BLaER1 treated with 17β-estradiol and CSF1 and Interleukin-3, amounts not matched to agents 10 nM and 100 nM (cell line): ENCODE measurements at regions not wholly inside any gene's neighbourhood (a gene's known extent, or its start where the extent isn't known, plus 50 kb on each side); places are given as distances from the start of the nearest gene placed in this dataset.
"Not testable (repeated sequence)": the region's sequence is repeated elsewhere in the genome, so short reads cannot be mapped to it uniquely, and the experiment has no call there.

Source experiments
- H3K27ac ChIP-seq, 11 experiments: shearing (Covaris generic); formaldehyde crosslinking; 2 replicates each; pipeline ENCODE4 v1.8.1; 2022
- H3K27me3 ChIP-seq, 11 experiments: shearing (Covaris generic); formaldehyde crosslinking; 2 replicates each; pipeline ENCODE4 v1.8.1; 2022
- H3K36me3 ChIP-seq, 11 experiments: shearing (Covaris generic); formaldehyde crosslinking; 2 replicates each; pipeline ENCODE4 v1.8.1; 2022
- H3K4me1 ChIP-seq, 10 experiments: shearing (Covaris generic); formaldehyde crosslinking; 2 replicates each; pipeline ENCODE4 v1.8.1; 2022
- H3K4me2 ChIP-seq, 11 experiments: shearing (Covaris generic); formaldehyde crosslinking; 2 replicates each; pipeline ENCODE4 v1.8.1; 2022
- H3K4me3 ChIP-seq, 10 experiments: shearing (Covaris generic); formaldehyde crosslinking; 2 replicates each; pipeline ENCODE4 v1.8.1; 2022
- H3K9ac ChIP-seq, 11 experiments: shearing (Covaris generic); formaldehyde crosslinking; 2 replicates each; pipeline ENCODE4 v1.8.1; 2022
- H3K9me3 ChIP-seq, 11 experiments: shearing (Covaris generic); formaldehyde crosslinking; replicated peaks in 1 of 11; 2 replicates each; pipeline ENCODE4 v1.8.1; 2022
- H4K20me1 ChIP-seq, 11 experiments: shearing (Covaris generic); formaldehyde crosslinking; 2 replicates each; pipeline ENCODE4 v1.8.1; 2022
- Cebpa-rat ChIP-seq, 11 experiments: shearing (Covaris generic); IDR thresholded peaks; 2 replicates each; pipeline ENCODE4 v1.8.1; 2022

- Histone ChIP-seq H3K27me3 (no peaks in the 10 kb centered on the region), H3K36me3 (no peaks in the 10 kb centered on the region), H3K9ac (no peak overlapping the region), H3K27ac (no peak overlapping the region), H3K9me3 (no peaks in the 10 kb centered on the region), H3K4me3 (no peak overlapping the region), H3K4me1 (no peaks in the 10 kb centered on the region), H3K4me2 (no peak overlapping the region), H4K20me1 (no peaks in the 10 kb centered on the region)
- no peak for TF ChIP-seq Cebpa-rat (IDR thresholded peaks at IDR 0.05)
Measured at GRCh38 chr12:82300611-82301010, 57.6 kb downstream of the CCDC59 start.

GRCh38 chr12:82299319-82300025 lies 58.7 kb downstream of the CCDC59 start:
- Histone ChIP-seq H3K27ac (no peak overlapping the region), H3K4me3 (no peak overlapping the region), H3K4me1 (no peaks in the 10 kb centered on the region), H3K27me3 (no peaks in the 10 kb centered on the region), H3K36me3 (no peaks in the 10 kb centered on the region), H3K9ac (no peak overlapping the region), H3K9me3 (no peaks in the 10 kb centered on the region), H3K4me2 (no peak overlapping the region), H4K20me1 (no peaks in the 10 kb centered on the region)
- TF ChIP-seq Cebpa-rat (IDR thresholded peaks at IDR 0.05) = no peak

- Histone ChIP-seq H3K4me1 (no peaks in the 10 kb centered on the region), H3K9ac (no peak overlapping the region), H3K27me3 (no peaks in the 10 kb centered on the region), H3K36me3 (no peaks in the 10 kb centered on the region), H3K4me2 (no peak overlapping the region), H4K20me1 (no peaks in the 10 kb centered on the region), H3K9me3 (no peaks in the 10 kb centered on the region), H3K27ac (no peak overlapping the region), H3K4me3 (no peak overlapping the region)
- no peak for TF ChIP-seq Cebpa-rat (IDR thresholded peaks at IDR 0.05)
Measured at GRCh38 chr12:82290415-82290814, 67.8 kb downstream of the CCDC59 start.

- not testable (repeated sequence) for H3K4me3 ChIP-seq, H3K4me1 ChIP-seq, H3K36me3 ChIP-seq, H4K20me1 ChIP-seq, H3K27me3 ChIP-seq, H3K4me2 ChIP-seq, H3K27ac ChIP-seq, H3K9ac ChIP-seq
- H3K9me3 ChIP-seq = peaks cover 13 to 26% (median 20%) of the 10 kb centered on the region in 11 experiments
Measured at GRCh38 chr12:82281335-82281734, 76.9 kb downstream of the CCDC59 start.

GRCh38 chr12:82279536-82280058 lies 78.6 kb downstream of the CCDC59 start:
- TF ChIP-seq Cebpa-rat (IDR thresholded peaks at IDR 0.05) = no peak
- H3K4me1 ChIP-seq = no peaks in the 10 kb centered on the region
- H3K36me3 ChIP-seq = no peaks in the 10 kb centered on the region
- no peaks in the 10 kb centered on the region for H4K20me1 ChIP-seq
- no peak overlapping the region for H3K27ac ChIP-seq
- H3K4me3 ChIP-seq = no peak overlapping the region
- H3K9ac ChIP-seq = no peak overlapping the region
- no peaks in the 10 kb centered on the region for H3K27me3 ChIP-seq
- no peak overlapping the region for H3K4me2 ChIP-seq
- peaks cover 13 to 26% (median 20%) of the 10 kb centered on the region in 11 experiments for H3K9me3 ChIP-seq

- Histone ChIP-seq H3K9ac (no peak overlapping the region), H3K27ac (no peak overlapping the region), H3K4me3 (no peak overlapping the region), H3K27me3 (no peaks in the 10 kb centered on the region), H3K9me3 (peaks cover 13 to 24% (median 17%) of the 10 kb centered on the region in 11 experiments), H4K20me1 (no peaks in the 10 kb centered on the region), H3K4me2 (no peak overlapping the region), H3K4me1 (no peaks in the 10 kb centered on the region), H3K36me3 (no peaks in the 10 kb centered on the region)
- TF ChIP-seq Cebpa-rat (IDR thresholded peaks at IDR 0.05) = no peak
Measured at GRCh38 chr12:82277582-82277981, 80.6 kb downstream of the CCDC59 start.

GRCh38 chr12:82242729-82243128 lies 115.5 kb downstream of the CCDC59 start:
- Histone ChIP-seq H3K9ac (no peak overlapping the region), H3K36me3 (no peaks in the 10 kb centered on the region), H3K9me3 (no peaks in the 10 kb centered on the region), H3K4me1 (no peaks in the 10 kb centered on the region), H3K4me2 (no peak overlapping the region), H3K27ac (no peak overlapping the region), H3K27me3 (no peaks in the 10 kb centered on the region), H4K20me1 (no peaks in the 10 kb centered on the region), H3K4me3 (no peak overlapping the region)
- TF ChIP-seq Cebpa-rat (IDR thresholded peaks at IDR 0.05) = no peak

- Histone ChIP-seq H3K27ac (no peak overlapping the region), H4K20me1 (no peaks in the 10 kb centered on the region), H3K36me3 (no peaks in the 10 kb centered on the region), H3K4me1 (no peaks in the 10 kb centered on the region), H3K9ac (no peak overlapping the region), H3K4me3 (no peak overlapping the region), H3K4me2 (no peak overlapping the region), H3K27me3 (no peaks in the 10 kb centered on the region), H3K9me3 (no peaks in the 10 kb centered on the region)
- TF ChIP-seq Cebpa-rat (IDR thresholded peaks at IDR 0.05) = no peak
Measured at GRCh38 chr12:82225871-82226270, 132.3 kb downstream of the CCDC59 start.

- H3K36me3 ChIP-seq = no peaks in the 10 kb centered on the region
- no peak overlapping the region for H3K4me3 ChIP-seq
- no peaks in the 10 kb centered on the region for H3K27me3 ChIP-seq
- TF ChIP-seq Cebpa-rat (IDR thresholded peaks at IDR 0.05) = no peak
- no peaks in the 10 kb centered on the region for H3K9me3 ChIP-seq
- H3K4me1 ChIP-seq = no peaks in the 10 kb centered on the region
- H4K20me1 ChIP-seq = no peaks in the 10 kb centered on the region
- H3K4me2 ChIP-seq = no peak overlapping the region
- H3K9ac ChIP-seq = no peak overlapping the region
- H3K27ac ChIP-seq = no peak overlapping the region
Measured at GRCh38 chr12:82223426-82223825, 134.8 kb downstream of the CCDC59 start.

GRCh38 chr12:82216475-82216874 lies 141.7 kb downstream of the CCDC59 start:
- Histone ChIP-seq H4K20me1 (no peaks in the 10 kb centered on the region), H3K9ac (no peak overlapping the region), H3K36me3 (no peaks in the 10 kb centered on the region), H3K27ac (no peak overlapping the region), H3K9me3 (peaks cover 0 to 17% (median 11%) of the 10 kb centered on the region in 11 experiments; a peak in 17 of 22 replicates), H3K4me3 (no peak overlapping the region), H3K27me3 (no peaks in the 10 kb centered on the region), H3K4me2 (no peak overlapping the region), H3K4me1 (no peaks in the 10 kb centered on the region)
- TF ChIP-seq Cebpa-rat (IDR thresholded peaks at IDR 0.05) = no peak
